Suprapubic skin (tissue), 4 donors: ENCODE measurements at regions not wholly inside any gene's neighbourhood (a gene's known extent, or its start where the extent isn't known, plus 50 kb on each side); places are given as distances from the start of the nearest gene placed in this dataset.

Experiments used
- DNase-seq, 2 donors: peaks; one replicate each; pipeline ENCODE4 v3.0.0-alpha.2; 2019; ENCODE audit warnings: low spot score in 2 of 2
- H3K27ac ChIP-seq: fragments of 200-600 bp; sonication (generic); one replicate; pipeline ENCODE4 v1.5.1; 2019
- H3K27me3 ChIP-seq: fragments of 200-600 bp; sonication (generic); one replicate; pipeline ENCODE4 v1.5.1; 2019
- H3K36me3 ChIP-seq: fragments of 200-600 bp; sonication (generic); one replicate; pipeline ENCODE4 v1.5.1; 2019
- H3K4me1 ChIP-seq: fragments of 200-600 bp; sonication (generic); one replicate; pipeline ENCODE4 v1.5.1; 2019
- H3K4me3 ChIP-seq: fragments of 200-600 bp; sonication (generic); one replicate; pipeline ENCODE4 v1.5.1; 2019; ENCODE audit warnings: mild to moderate bottlenecking
- H3K9me3 ChIP-seq: fragments of 200-600 bp; sonication (generic); one replicate; pipeline ENCODE4 v1.5.1; 2019
- EP300 ChIP-seq: sonication (generic); formaldehyde crosslinking; IDR thresholded peaks from one replicate; pipeline ENCODE4 v1.6.1; 2017; ENCODE audit warnings: antibody characterized with exemption
- POLR2A ChIP-seq, 2 donors: fragments of 450-650 bp; IDR thresholded peaks; one replicate each; pipeline ENCODE4 v1.6.1; 2017; ENCODE audit warnings: antibody characterized with exemption in 2 of 2, mild to moderate bottlenecking in 2 of 2, moderate library complexity in 2 of 2
- POLR2AphosphoS5 ChIP-seq, 3 donors: sonication (generic); formaldehyde crosslinking; IDR thresholded peaks; one replicate each; pipeline ENCODE4 v1.6.1; 2017; ENCODE audit warnings: antibody characterized with exemption in 3 of 3
- WGBS: methylation state at CpG from one replicate; pipeline ENCODE4 v1.1.5; 2018; 5-methylcytosine and 5-hydroxymethylcytosine counted together
- TF ChIP-seq, protein P1 (sequence below), 2 donors: fragments of 200-600 bp in 1 of 2; fragments of 450-650 bp in 1 of 2; sonication (generic) in 1 of 2; IDR thresholded peaks; one replicate each; pipeline ENCODE4 v1.5.1; 2016 to 2019; ENCODE audit warnings: antibody characterized with exemption in 2 of 2, mild to moderate bottlenecking in 1 of 2, moderate library complexity in 1 of 2

DNA sequence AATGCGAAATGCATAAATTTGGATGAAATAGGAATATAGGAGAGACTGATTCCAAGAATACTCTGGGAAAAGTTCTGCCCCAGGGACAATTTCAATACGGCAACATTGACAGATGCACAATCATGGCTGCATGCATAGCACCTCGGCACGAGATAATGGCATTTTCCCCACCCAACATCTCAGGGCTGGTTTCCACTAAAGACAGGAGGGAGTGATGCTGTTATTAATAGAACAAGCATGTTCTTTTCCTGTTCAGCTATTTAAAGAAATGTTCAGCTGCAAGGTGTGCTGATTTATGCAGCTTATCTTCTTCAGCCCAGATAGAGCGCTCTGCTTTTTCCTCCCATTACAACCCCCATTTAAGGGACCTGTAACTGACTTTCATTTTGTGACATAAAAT lies 740.2 kb downstream of the TLR4 start:
- WGBS = 42% methylated on average over 5 of the region's 5 CpGs
- TF ChIP-seq POLR2AphosphoS5 (IDR thresholded peaks at IDR 0.05) (no peak), POLR2A (IDR thresholded peaks at IDR 0.05) (no peak), EP300 (no peak)
- TF ChIP-seq, protein P1, sequence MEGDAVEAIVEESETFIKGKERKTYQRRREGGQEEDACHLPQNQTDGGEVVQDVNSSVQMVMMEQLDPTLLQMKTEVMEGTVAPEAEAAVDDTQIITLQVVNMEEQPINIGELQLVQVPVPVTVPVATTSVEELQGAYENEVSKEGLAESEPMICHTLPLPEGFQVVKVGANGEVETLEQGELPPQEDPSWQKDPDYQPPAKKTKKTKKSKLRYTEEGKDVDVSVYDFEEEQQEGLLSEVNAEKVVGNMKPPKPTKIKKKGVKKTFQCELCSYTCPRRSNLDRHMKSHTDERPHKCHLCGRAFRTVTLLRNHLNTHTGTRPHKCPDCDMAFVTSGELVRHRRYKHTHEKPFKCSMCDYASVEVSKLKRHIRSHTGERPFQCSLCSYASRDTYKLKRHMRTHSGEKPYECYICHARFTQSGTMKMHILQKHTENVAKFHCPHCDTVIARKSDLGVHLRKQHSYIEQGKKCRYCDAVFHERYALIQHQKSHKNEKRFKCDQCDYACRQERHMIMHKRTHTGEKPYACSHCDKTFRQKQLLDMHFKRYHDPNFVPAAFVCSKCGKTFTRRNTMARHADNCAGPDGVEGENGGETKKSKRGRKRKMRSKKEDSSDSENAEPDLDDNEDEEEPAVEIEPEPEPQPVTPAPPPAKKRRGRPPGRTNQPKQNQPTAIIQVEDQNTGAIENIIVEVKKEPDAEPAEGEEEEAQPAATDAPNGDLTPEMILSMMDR (IDR thresholded peaks at IDR 0.05) = no peak

DNA sequence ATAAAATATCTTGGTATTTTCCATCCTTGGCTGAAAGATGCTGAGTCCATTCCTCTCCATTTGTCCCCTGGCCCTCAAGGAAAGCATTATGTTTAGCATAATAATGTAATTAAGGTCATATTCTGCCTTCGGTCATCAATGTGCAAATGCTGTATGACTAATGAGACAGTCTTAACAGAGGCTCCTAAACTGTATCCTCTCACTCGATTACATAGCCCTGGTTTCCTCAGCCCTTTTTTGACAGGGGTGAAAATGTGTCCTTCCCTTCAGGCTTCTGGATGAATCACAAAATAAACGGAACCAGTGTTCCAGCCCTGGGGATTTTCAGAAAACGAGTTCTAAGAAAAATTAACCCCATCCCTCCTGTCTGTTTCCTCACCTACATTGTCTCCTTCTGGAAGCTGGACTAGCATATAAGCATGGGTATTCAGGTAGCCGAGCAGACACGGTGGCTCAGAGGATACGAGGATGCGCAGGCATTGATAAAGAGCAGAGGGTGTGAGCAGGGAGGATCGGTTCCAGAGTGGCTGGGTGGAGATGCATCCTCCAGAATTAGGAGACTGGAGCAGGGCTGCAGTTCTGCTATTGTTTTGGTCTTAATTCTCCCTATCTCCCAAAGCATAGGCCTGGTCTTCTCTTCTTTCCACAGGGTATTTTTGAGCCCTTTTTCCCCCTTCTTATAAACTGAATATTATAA lies 742.9 kb downstream of the TLR4 start:
- H3K9me3 ChIP-seq = no peaks in the 10 kb centered on the region
- 45% methylated on average over 9 of the region's 9 CpGs for WGBS
- no peaks in the 10 kb centered on the region for H3K36me3 ChIP-seq
- no peaks in the 10 kb centered on the region for H3K27me3 ChIP-seq
- DNase-seq = no peak
- no peaks in the 10 kb centered on the region for H3K4me1 ChIP-seq
- H3K27ac ChIP-seq = no peak overlapping the region
- TF ChIP-seq, protein P1 (IDR thresholded peaks at IDR 0.05) = no peak
- TF ChIP-seq POLR2A (IDR thresholded peaks at IDR 0.05) (no peak), EP300 (no peak), POLR2AphosphoS5 (IDR thresholded peaks at IDR 0.05) (no peak)
- H3K4me3 ChIP-seq = no peak overlapping the region

More for the DNA sequence above, 740.2 kb downstream of the TLR4 start:
- H3K9me3 ChIP-seq = no peaks in the 10 kb centered on the region
- H3K36me3 ChIP-seq = no peaks in the 10 kb centered on the region
- no peak for DNase-seq
- H3K4me1 ChIP-seq = no peaks in the 10 kb centered on the region
- H3K27ac ChIP-seq = no peak overlapping the region
- no peaks in the 10 kb centered on the region for H3K27me3 ChIP-seq
- no peak overlapping the region for H3K4me3 ChIP-seq

DNA sequence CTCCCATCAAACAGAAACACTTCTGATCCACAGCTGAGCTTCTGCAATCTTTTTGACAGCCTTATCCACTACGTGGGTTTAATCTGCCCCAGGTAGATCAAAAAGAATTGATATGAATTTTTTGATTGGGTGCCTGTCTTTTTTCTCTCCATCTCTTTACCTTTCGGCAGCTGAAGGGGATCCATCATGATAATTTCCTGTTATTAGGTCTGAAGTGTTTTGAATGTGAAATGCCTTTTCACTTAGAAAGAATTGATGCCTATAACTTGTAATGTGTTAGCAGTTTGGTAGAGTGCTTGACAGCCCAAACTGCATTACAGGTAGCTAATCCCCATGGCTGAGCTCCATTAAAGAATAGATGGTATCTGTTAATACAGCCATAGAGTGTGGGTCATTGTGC lies 745.4 kb downstream of the TLR4 start:
- H3K36me3 ChIP-seq = no peaks in the 10 kb centered on the region
- H3K27me3 ChIP-seq = no peaks in the 10 kb centered on the region
- H3K27ac ChIP-seq = no peak overlapping the region
- H3K4me3 ChIP-seq = no peak overlapping the region
- H3K9me3 ChIP-seq = no peaks in the 10 kb centered on the region
- no peaks in the 10 kb centered on the region for H3K4me1 ChIP-seq
- no peak for DNase-seq
- no peak for TF ChIP-seq POLR2A (IDR thresholded peaks at IDR 0.05)
- no peak for TF ChIP-seq EP300
- TF ChIP-seq, protein P1 (IDR thresholded peaks at IDR 0.05) = no peak
- no peak for TF ChIP-seq POLR2AphosphoS5 (IDR thresholded peaks at IDR 0.05)
- 43% methylated on average over 2 of the region's 2 CpGs for WGBS

DNA sequence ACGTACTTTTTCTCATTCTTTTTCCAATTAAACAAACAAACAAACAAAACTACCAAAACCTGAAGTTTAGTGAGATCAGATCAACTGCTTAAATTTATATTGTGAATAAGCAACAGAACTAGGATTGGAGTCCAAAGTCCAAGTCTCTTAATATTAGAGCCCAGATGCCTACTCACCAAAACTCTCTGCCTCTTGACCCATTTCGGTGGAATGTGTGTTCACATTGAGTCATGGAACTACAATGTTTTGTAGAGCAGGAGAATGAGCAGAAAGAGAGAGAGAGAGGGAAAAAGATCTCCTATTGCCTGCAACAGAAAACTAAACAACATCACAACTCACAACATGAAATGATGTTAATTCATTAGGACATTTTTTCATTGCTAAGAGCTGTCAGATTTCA lies 751.1 kb downstream of the TLR4 start:
- TF ChIP-seq, protein P1 (IDR thresholded peaks at IDR 0.05) = no peak
- TF ChIP-seq POLR2AphosphoS5 (IDR thresholded peaks at IDR 0.05) (no peak), EP300 (no peak), POLR2A (IDR thresholded peaks at IDR 0.05) (no peak)
- Histone ChIP-seq H3K9me3 (no peaks in the 10 kb centered on the region), H3K36me3 (no peaks in the 10 kb centered on the region), H3K4me1 (no peaks in the 10 kb centered on the region), H3K27me3 (no peaks in the 10 kb centered on the region), H3K4me3 (no peak overlapping the region), H3K27ac (no peak overlapping the region)
- WGBS = 73% methylated on average over 2 of the region's 2 CpGs
- DNase-seq = no peak

DNA sequence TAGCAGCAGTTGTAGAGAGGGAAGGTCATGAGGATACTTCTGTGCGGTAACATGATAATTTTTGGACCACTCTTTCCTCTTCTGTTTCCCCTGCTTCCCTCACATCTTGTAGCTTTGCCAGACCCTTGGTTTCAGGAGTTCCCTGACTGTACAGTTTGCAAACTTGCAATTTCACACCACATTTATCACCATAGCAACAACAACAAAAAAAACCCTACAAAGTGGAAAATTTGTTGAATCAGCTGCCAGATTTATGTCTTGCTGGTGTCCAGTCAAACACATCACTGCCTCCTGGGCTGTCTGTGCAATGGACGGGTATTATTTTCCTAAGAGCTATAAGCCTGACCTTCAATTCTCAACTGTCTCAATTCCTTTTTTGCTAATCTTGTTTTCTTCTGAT lies 751.6 kb downstream of the TLR4 start:
- Histone ChIP-seq H3K27ac (no peak overlapping the region), H3K36me3 (no peaks in the 10 kb centered on the region), H3K9me3 (no peaks in the 10 kb centered on the region), H3K4me3 (no peak overlapping the region), H3K27me3 (no peaks in the 10 kb centered on the region), H3K4me1 (no peaks in the 10 kb centered on the region)
- WGBS = 86% methylated on average over 2 of the region's 2 CpGs
- no peak for TF ChIP-seq POLR2A (IDR thresholded peaks at IDR 0.05)
- TF ChIP-seq, protein P1 (IDR thresholded peaks at IDR 0.05) = no peak
- no peak for TF ChIP-seq EP300
- TF ChIP-seq POLR2AphosphoS5 (IDR thresholded peaks at IDR 0.05) = no peak
- DNase-seq = no peak
